ENCODE measurements at regions not wholly inside any gene's neighbourhood (a gene's known extent, or its start where the extent isn't known, plus 50 kb on each side); places are given as distances from the start of the nearest gene placed in this dataset.

DNA sequence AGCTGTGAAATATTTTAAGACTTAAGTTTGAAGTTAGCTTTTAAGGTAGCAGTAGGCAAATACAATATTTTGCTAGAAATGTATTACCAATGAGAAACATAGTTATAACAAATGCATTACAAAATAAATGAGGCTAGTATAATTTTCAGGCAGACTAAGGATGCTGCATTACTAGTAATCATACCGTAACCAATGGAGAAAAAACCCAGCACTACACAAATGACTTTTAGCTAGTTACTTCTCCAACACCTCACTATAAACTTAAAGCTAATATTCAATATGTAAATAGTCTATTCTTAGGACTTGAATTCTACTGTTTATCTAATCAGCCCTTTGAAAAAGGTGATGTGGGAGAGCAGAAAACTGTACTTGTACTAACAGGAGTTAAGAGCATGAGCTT is 285.3 kb upstream of the KLF14 start:
- TF ChIP-seq POLR2AphosphoS5 (IDR thresholded peaks at IDR 0.05; ENCODE audit: low read depth, low read length) (no peak), TAF1 (IDR thresholded peaks at IDR 0.05; ENCODE audit: low read depth, low read length) (no peak)
